ENCODE measurements at regions not wholly inside any gene's neighbourhood (a gene's known extent, or its start where the extent isn't known, plus 50 kb on each side); places are given as distances from the start of the nearest gene placed in this dataset.

DNA sequence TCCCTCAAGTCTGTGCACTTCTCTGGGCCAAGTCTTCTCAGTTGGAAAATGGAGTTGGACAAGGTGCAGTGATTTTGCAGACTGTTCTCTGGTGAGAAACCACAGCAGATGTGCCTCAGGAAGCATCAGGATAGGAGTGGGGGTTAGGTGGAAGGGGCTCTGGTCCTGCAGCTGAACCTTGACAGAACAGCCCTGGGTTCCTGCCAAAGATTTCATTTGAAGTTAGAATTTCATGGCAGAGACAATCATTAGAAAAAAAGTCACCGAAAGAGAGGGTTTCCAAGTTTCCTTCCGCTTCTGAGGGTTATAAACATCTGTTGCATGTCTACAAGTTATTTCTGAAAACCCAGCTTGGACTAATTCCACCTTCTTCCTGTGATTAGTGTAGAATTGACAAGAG is 80.4 kb upstream of the IRX3 start:
- no peak for TF ChIP-seq POLR2A (IDR thresholded peaks at IDR 0.05)
- no peak for TF ChIP-seq CTCF (IDR thresholded peaks at IDR 0.05)
- intact Hi-C loops (cut with DNase I) = no loop called here
- DNase-seq = no peak
- H3K27ac ChIP-seq = no peak overlapping the region
- H3K9me3 ChIP-seq = no peaks in the 10 kb centered on the region
- WGBS, 3 donors = 37 to 71% (median 55%) methylated on average over 2 of the region's 2 CpGs
- no peaks in the 10 kb centered on the region for H3K27me3 ChIP-seq
- no peaks in the 10 kb centered on the region for H3K4me1 ChIP-seq (ENCODE audit: insufficient read depth)
- no peak overlapping the region for H3K4me3 ChIP-seq
- no peaks in the 10 kb centered on the region for H3K36me3 ChIP-seq

DNA sequence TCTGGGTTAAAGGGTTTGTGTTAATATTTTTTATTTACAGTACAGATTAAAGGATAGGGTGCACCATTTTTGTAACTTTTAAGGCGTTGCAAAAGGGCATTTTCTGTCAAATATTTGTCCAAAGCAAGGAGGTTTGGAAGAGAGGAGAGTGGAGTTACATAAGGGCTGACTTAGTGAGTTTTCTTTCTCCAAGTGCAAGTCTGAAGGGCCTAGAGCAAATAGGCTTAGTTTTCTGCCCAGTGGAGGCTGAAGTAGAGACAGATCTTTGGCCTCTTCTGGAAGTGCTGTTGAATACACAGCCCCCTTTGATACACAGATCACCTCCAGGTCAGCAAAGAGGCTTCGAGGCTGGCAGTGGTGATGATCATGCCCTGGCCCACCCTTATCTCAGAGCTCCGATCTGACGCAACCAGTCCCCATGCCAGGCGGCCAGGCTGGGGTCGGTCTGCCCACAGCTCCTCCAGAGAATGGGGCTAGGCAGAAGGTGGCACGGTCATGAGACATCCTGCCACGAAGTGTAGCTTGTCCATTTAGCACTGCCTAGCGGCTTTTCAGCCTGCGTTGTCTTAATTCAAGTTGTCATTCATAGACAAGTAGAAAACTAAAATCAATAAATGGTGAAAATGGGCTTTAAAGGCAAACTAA is 79.5 kb upstream of the IRX3 start:
- TF ChIP-seq CTCF (IDR thresholded peaks at IDR 0.05) (no peak), POLR2A (IDR thresholded peaks at IDR 0.05) (no peak), EP300 (IDR thresholded peaks at IDR 0.05) (no peak)
- Histone ChIP-seq H3K4me1 (ENCODE audit: insufficient read depth) (no peaks in the 10 kb centered on the region), H3K27me3 (no peaks in the 10 kb centered on the region), H3K4me3 (no peak overlapping the region), H3K9me3 (no peaks in the 10 kb centered on the region), H3K36me3 (no peaks in the 10 kb centered on the region), H3K27ac (no peak overlapping the region)
- intact Hi-C loops (cut with DNase I) = no loop called here
- no peak for DNase-seq
- WGBS, 3 donors = 86 to 91% (median 87%) methylated on average over 10 of the region's 10 CpGs

DNA sequence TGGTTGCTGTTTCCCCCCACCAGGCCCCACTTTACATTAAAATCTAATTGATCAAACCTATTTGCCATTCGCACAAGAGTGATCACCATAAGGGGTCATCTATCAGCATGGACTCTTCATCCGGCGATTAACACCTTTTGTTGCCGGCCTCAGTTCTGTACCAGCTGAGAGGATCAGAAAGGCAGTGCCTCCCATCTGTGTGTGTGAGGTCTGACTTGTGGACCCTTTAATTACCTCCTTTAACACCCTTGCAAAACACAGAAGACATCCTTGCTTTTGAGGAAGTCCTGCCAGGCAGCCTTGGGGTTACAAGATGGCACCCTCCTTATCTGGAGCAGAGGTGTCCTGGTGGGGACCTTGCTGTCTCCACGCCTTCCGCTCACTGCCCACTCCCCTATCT is 77.2 kb upstream of the IRX3 start:
- Histone ChIP-seq H3K27me3 (no peaks in the 10 kb centered on the region), H3K27ac (no peak overlapping the region), H3K4me3 (no peak overlapping the region), H3K4me1 (ENCODE audit: insufficient read depth) (no peaks in the 10 kb centered on the region), H3K36me3 (no peaks in the 10 kb centered on the region), H3K9me3 (no peaks in the 10 kb centered on the region)
- no peak for TF ChIP-seq EP300 (IDR thresholded peaks at IDR 0.05)
- TF ChIP-seq CTCF (IDR thresholded peaks at IDR 0.05) = no peak
- TF ChIP-seq POLR2A (IDR thresholded peaks at IDR 0.05) = no peak
- DNase-seq = no peak
- intact Hi-C loops (cut with DNase I) = no loop called here
- 89 to 95% (median 93%) methylated on average over 6 of the region's 6 CpGs for WGBS, 3 donors

DNA sequence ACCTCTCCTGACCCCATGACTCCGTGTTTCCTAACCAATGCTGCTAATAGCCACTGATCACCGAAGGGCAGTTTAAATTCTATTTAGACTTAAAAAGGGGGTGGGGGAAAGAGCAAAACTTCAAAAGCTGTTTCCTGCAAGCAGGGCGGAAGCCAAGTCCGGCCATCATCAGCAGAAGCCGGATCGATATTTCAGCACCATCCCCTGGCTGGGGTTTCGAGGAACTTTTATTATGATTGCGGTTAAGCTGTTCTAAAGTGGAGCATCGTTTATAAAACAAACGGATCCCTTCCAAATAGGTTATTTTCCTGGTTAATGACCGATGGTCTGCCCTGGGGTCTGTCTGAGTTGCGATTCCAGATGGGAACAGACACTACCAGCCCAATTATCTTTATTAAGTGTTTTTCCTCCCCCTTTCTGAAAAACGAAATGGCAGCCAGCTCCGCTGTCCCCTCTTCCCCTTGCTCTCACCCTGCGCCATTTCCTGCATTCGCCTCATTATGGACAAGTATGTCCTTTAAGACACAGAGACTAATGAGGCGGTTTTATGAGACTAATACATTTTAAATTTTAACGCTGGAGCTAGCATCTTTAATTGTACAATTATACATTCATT is 76.1 kb upstream of the IRX3 start:
- H3K4me1 ChIP-seq (ENCODE audit: insufficient read depth) = no peaks in the 10 kb centered on the region
- no peaks in the 10 kb centered on the region for H3K27me3 ChIP-seq
- no peak overlapping the region for H3K27ac ChIP-seq
- TF ChIP-seq EP300 (IDR thresholded peaks at IDR 0.05) (no peak), POLR2A (IDR thresholded peaks at IDR 0.05) (no peak), CTCF (IDR thresholded peaks at IDR 0.05) (no peak)
- no peak for DNase-seq
- H3K36me3 ChIP-seq = no peaks in the 10 kb centered on the region
- no peak overlapping the region for H3K4me3 ChIP-seq
- WGBS, 3 donors = 22 to 29% (median 27%) methylated on average over 18 of the region's 18 CpGs
- intact Hi-C loops (cut with DNase I) = no loop called here
- no peaks in the 10 kb centered on the region for H3K9me3 ChIP-seq

Measured in ovary (tissue), 7 donors.